Ovary (tissue), 3 donors: ENCODE measurements at regions not wholly inside any gene's neighbourhood (a gene's known extent, or its start where the extent isn't known, plus 50 kb on each side); places are given as distances from the start of the nearest gene placed in this dataset.

Experiments used
- POLR2A ChIP-seq: fragments of 450-650 bp; IDR thresholded peaks from one replicate; pipeline ENCODE4 v1.6.1; 2017; ENCODE audit warnings: antibody characterized with exemption, mild to moderate bottlenecking, moderate library complexity
- TF ChIP-seq, protein P1 (sequence below), 3 donors: fragments of 450-650 bp in 2 of 3; fragments of 200-600 bp in 1 of 3; IDR thresholded peaks; one replicate each; pipeline versions ENCODE4 v1.5.1 to v1.8.0; 2016 to 2022; ENCODE audit warnings: antibody characterized with exemption in 3 of 3, mild to moderate bottlenecking in 1 of 3
- donor health status: DM: no; HTN: no; CAD: no.

GRCh38 chr16:62516001-62516400, 479.8 kb upstream of the CDH8 start:
- TF ChIP-seq, protein P1, sequence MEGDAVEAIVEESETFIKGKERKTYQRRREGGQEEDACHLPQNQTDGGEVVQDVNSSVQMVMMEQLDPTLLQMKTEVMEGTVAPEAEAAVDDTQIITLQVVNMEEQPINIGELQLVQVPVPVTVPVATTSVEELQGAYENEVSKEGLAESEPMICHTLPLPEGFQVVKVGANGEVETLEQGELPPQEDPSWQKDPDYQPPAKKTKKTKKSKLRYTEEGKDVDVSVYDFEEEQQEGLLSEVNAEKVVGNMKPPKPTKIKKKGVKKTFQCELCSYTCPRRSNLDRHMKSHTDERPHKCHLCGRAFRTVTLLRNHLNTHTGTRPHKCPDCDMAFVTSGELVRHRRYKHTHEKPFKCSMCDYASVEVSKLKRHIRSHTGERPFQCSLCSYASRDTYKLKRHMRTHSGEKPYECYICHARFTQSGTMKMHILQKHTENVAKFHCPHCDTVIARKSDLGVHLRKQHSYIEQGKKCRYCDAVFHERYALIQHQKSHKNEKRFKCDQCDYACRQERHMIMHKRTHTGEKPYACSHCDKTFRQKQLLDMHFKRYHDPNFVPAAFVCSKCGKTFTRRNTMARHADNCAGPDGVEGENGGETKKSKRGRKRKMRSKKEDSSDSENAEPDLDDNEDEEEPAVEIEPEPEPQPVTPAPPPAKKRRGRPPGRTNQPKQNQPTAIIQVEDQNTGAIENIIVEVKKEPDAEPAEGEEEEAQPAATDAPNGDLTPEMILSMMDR (IDR thresholded peaks at IDR 0.05), result no peak
- no peak for TF ChIP-seq POLR2A
